ENCODE measurements at regions not wholly inside any gene's neighbourhood (a gene's known extent, or its start where the extent isn't known, plus 50 kb on each side); places are given as distances from the start of the nearest gene placed in this dataset.

GRCh38 chr7:96503597-96503996 is 181.7 kb upstream of the SLC25A13 start:
- TF ChIP-seq, protein P1, sequence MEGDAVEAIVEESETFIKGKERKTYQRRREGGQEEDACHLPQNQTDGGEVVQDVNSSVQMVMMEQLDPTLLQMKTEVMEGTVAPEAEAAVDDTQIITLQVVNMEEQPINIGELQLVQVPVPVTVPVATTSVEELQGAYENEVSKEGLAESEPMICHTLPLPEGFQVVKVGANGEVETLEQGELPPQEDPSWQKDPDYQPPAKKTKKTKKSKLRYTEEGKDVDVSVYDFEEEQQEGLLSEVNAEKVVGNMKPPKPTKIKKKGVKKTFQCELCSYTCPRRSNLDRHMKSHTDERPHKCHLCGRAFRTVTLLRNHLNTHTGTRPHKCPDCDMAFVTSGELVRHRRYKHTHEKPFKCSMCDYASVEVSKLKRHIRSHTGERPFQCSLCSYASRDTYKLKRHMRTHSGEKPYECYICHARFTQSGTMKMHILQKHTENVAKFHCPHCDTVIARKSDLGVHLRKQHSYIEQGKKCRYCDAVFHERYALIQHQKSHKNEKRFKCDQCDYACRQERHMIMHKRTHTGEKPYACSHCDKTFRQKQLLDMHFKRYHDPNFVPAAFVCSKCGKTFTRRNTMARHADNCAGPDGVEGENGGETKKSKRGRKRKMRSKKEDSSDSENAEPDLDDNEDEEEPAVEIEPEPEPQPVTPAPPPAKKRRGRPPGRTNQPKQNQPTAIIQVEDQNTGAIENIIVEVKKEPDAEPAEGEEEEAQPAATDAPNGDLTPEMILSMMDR (conservative IDR thresholded peaks at IDR 0.05 in 1 of 2, IDR thresholded peaks at IDR 0.05 in 1 of 2; ENCODE audit: extremely low read depth in 1 of 2, insufficient read depth in 1 of 2, low read depth in 1 of 2, low read length in 2 of 2) = no peak
- no peak for TF ChIP-seq EZH2 (IDR thresholded peaks at IDR 0.05; ENCODE audit: borderline replicate concordance, low read length)
